Sigmoid colon (tissue), 4 donors: ENCODE measurements at regions not wholly inside any gene's neighbourhood (a gene's known extent, or its start where the extent isn't known, plus 50 kb on each side); places are given as distances from the start of the nearest gene placed in this dataset.

Experiments used
- CTCF ChIP-seq, 4 experiments: fragments of 450-650 bp in 3 of 4; fragments of 200-600 bp in 1 of 4; IDR thresholded peaks; one replicate each; pipeline ENCODE4 v1.5.1; 2016 to 2019; ENCODE audit warnings: antibody characterized with exemption in 4 of 4, mild to moderate bottlenecking in 3 of 4, moderate library complexity in 2 of 4
- POLR2A ChIP-seq, 2 donors: fragments of 450-650 bp; IDR thresholded peaks; one replicate each; pipeline ENCODE4 v1.6.1; 2016; ENCODE audit warnings: antibody characterized with exemption in 2 of 2, mild to moderate bottlenecking in 2 of 2, moderate library complexity in 2 of 2
- POLR2AphosphoS5 ChIP-seq, 4 donors: sonication (generic); formaldehyde crosslinking; IDR thresholded peaks; one replicate each; pipeline ENCODE4 v1.6.1; 2017; ENCODE audit warnings: antibody characterized with exemption in 4 of 4

DNA sequence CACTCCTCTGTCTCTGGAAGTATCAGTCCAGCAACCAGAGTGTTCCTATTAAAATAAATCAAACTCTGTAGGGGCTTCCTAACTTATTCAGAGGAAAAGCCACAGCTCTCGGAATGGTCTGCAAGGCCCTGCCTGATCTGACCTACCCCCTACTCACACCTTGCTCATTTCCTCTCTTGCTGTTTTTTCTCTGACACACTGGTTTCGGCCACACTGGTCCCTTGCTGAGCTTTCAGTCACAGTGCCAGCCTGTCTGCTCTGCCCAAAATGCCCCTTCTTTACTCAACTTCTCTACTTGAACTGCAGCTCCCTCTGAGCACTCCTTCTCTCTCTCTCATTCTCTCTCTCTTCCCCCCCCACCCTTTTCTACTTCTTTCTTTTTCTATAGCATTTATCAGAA is 430.2 kb downstream of the UTRN start:
- TF ChIP-seq POLR2A (IDR thresholded peaks at IDR 0.05), result no peak
- TF ChIP-seq CTCF (IDR thresholded peaks at IDR 0.05), result no peak
- no peak for TF ChIP-seq POLR2AphosphoS5 (IDR thresholded peaks at IDR 0.05)
